GM10266 (cell line): ENCODE measurements at regions not wholly inside any gene's neighbourhood (a gene's known extent, or its start where the extent isn't known, plus 50 kb on each side); places are given as distances from the start of the nearest gene placed in this dataset.

Experiments used
- DNase-seq: peaks from one replicate; pipeline ENCODE4 v3.0.0; 2012; ENCODE audit errors: extremely low spot score
- TF ChIP-seq, protein P1 (sequence below): IDR thresholded peaks from 2 replicates; pipeline ENCODE4 v1.5.1; 2012; ENCODE audit warnings: mild to moderate bottlenecking, low read depth; ENCODE audit not compliant: control insufficient read depth, insufficient read depth; ENCODE audit errors: missing control alignments

DNA sequence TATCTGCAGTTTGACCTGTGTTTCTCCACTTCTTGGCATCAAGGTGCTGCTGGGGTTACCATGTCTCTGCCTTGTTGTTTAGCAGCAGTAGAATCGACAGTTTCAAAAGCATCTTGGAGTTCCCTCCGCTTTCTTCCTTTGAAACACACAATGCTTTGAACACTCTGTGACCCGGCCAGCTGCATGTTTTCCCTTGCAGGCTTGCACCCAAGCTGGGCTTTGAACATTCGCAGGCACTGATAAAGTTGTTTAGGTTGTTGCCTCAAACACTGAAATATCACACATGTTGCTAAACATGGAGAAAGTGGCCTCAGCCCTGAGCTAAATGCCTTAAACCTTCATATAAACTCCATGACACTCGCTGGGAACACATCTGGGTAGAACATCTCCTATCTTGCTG lies 251.7 kb downstream of the TSN start:
- no peak for DNase-seq
- TF ChIP-seq, protein P1, sequence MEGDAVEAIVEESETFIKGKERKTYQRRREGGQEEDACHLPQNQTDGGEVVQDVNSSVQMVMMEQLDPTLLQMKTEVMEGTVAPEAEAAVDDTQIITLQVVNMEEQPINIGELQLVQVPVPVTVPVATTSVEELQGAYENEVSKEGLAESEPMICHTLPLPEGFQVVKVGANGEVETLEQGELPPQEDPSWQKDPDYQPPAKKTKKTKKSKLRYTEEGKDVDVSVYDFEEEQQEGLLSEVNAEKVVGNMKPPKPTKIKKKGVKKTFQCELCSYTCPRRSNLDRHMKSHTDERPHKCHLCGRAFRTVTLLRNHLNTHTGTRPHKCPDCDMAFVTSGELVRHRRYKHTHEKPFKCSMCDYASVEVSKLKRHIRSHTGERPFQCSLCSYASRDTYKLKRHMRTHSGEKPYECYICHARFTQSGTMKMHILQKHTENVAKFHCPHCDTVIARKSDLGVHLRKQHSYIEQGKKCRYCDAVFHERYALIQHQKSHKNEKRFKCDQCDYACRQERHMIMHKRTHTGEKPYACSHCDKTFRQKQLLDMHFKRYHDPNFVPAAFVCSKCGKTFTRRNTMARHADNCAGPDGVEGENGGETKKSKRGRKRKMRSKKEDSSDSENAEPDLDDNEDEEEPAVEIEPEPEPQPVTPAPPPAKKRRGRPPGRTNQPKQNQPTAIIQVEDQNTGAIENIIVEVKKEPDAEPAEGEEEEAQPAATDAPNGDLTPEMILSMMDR = no peak

GRCh38 chr2:122007577-122007976 lies 252.1 kb downstream of the TSN start:
- DNase-seq = no peak
- TF ChIP-seq, protein P1 = no peak

GRCh38 chr2:122009561-122009960 lies 254.1 kb downstream of the TSN start:
- DNase-seq = no peak
- TF ChIP-seq, protein P1 = no peak

GRCh38 chr2:122011493-122012270 lies 256.2 kb downstream of the TSN start:
- TF ChIP-seq, protein P1 = no peak
- DNase-seq = no peak

GRCh38 chr2:122018736-122019135 lies 263.3 kb downstream of the TSN start:
- TF ChIP-seq, protein P1 = no peak
- no peak for DNase-seq

GRCh38 chr2:122019724-122020123 lies 264.3 kb downstream of the TSN start:
- TF ChIP-seq, protein P1 = no peak

DNA sequence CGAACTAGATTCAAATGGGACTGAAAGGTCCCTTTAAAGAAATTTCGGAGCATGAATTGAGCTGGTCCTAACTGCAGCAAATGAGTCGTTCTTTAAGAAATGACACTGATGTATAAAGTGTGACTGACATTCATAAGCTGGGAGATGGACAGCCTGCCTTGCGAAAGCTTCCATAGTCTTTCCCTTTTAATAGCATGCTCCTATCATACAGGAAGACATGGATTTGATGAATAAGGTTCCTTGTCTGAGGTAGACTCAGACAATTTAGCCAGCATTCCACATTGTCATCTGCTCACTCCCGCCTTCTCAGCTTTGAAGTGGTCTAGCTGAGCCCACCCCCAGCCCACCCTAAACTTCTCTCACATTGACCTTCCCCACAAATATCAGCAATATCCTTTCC lies 264.9 kb downstream of the TSN start:
- DNase-seq = no peak
- TF ChIP-seq, protein P1 = no peak

More at GRCh38 chr2:122019724-122020123, 264.3 kb downstream of the TSN start:
- no peak for DNase-seq
